ENCODE measurements at regions not wholly inside any gene's neighbourhood (a gene's known extent, or its start where the extent isn't known, plus 50 kb on each side); places are given as distances from the start of the nearest gene placed in this dataset.

- TF ChIP-seq CTCF (conservative IDR thresholded peaks at IDR 0.05) = no peak
- no peak for TF ChIP-seq EZH2 (IDR thresholded peaks at IDR 0.05; ENCODE audit: low read depth)
These were observed 503.2 kb upstream of the ID4 start for GRCh38 chr6:19333936-19334335.

Data from PC-9 (cell line).